ENCODE measurements at regions not wholly inside any gene's neighbourhood (a gene's known extent, or its start where the extent isn't known, plus 50 kb on each side); places are given as distances from the start of the nearest gene placed in this dataset.
"Not testable (repeated sequence)": the region's sequence is repeated elsewhere in the genome, so short reads cannot be mapped to it uniquely, and the experiment has no call there.

GRCh38 chr2:375270-375955, 87.5 kb upstream of the ALKAL2 start:
- no peak for DNase-seq

GRCh38 chr2:368386-368785, 80.5 kb upstream of the ALKAL2 start:
- DNase-seq, result no peak

- DNase-seq, result no peak
Measured at GRCh38 chr2:367246-367645, 79.4 kb upstream of the ALKAL2 start.

- no peak for DNase-seq
Measured at GRCh38 chr2:366706-367105, 78.8 kb upstream of the ALKAL2 start.

- no peak for DNase-seq
Measured at GRCh38 chr2:365367-366275, 77.7 kb upstream of the ALKAL2 start.

GRCh38 chr2:363824-364470, 76.1 kb upstream of the ALKAL2 start:
- DNase-seq, result no peak

- DNase-seq, result no peak
Measured at GRCh38 chr2:362924-363323, 75.0 kb upstream of the ALKAL2 start.

- no peak for DNase-seq
Measured at GRCh38 chr2:360124-360523, 72.2 kb upstream of the ALKAL2 start.

GRCh38 chr2:359047-359446, 71.2 kb upstream of the ALKAL2 start:
- DNase-seq, result no peak

GRCh38 chr2:357811-358210, 69.9 kb upstream of the ALKAL2 start:
- no peak for DNase-seq

- not testable (repeated sequence) for DNase-seq
Measured at GRCh38 chr2:356304-356703, 68.4 kb upstream of the ALKAL2 start.

- DNase-seq, result no peak
Measured at GRCh38 chr2:355773-356172, 67.9 kb upstream of the ALKAL2 start.

- DNase-seq, result no peak
Measured at GRCh38 chr2:352696-353095, 64.8 kb upstream of the ALKAL2 start.

GRCh38 chr2:349390-349789, 61.5 kb upstream of the ALKAL2 start:
- DNase-seq, result no peak

- no peak for DNase-seq
Measured at GRCh38 chr2:348361-348916, 60.5 kb upstream of the ALKAL2 start.

GRCh38 chr2:344811-345210, 56.9 kb upstream of the ALKAL2 start:
- DNase-seq, result no peak

- DNase-seq, result no peak
Measured at GRCh38 chr2:343355-343754, 55.5 kb upstream of the ALKAL2 start.

- DNase-seq, result no peak
Measured at GRCh38 chr2:341912-342311, 54.0 kb upstream of the ALKAL2 start.

GRCh38 chr2:341017-341542, 53.2 kb upstream of the ALKAL2 start:
- no peak for DNase-seq

Measured in activated CD4-positive, alpha-beta T cell treated with anti-CD3 and anti-CD28 coated beads for 4 hours (primary cell).